GM19467 (cell line): ENCODE measurements at regions not wholly inside any gene's neighbourhood (a gene's known extent, or its start where the extent isn't known, plus 50 kb on each side); places are given as distances from the start of the nearest gene placed in this dataset.
"Not testable (repeated sequence)": the region's sequence is repeated elsewhere in the genome, so short reads cannot be mapped to it uniquely, and the experiment has no call there.

Source experiments
- ATAC-seq: cut with Tn5 transposase; IDR thresholded peaks from one replicate; pipeline ENCODE4 v1.9.1; 2021; ENCODE audit warnings: mild to moderate bottlenecking, moderate library complexity; ENCODE audit not compliant: unreplicated experiment

DNA sequence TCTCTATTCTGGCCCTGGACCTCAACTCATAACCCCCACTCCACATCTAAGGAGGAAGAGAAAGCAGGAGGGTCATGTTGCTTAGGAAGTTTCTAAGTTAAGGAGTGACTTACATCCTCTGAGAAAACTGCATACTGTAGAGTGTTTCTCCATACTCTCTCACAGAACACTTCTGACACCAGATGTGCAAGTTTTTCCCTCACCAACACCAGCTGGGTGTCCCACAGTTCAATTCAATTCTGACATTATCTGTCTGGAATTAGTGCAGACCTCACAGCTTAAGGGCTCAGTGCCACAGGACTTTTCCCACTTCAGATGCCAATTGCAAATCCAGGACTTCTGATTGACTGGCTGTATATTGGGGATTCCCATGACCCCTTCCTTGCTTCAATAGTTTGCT is 89.0 kb upstream of the SFRP2 start:
- ATAC-seq, result no peak

DNA sequence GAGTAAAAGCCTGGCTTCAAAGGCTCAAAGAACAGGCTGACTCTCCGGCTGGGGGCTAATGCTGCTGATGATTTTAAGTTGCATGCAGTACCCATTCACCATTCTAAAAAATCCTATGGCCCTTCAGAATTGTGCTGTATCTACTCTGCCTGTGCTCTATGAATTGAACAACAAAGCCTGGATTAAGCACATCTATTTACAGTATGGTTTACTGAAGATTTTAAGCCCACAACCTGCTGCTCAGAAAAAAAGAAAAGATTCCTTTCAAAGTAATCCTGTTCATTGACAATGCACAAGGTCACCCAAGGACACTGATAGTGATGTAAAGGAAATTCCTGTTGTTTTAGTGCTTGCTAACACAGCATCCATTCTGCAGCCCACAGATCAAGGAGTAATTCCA is 84.9 kb upstream of the SFRP2 start:
- ATAC-seq, result no peak

DNA sequence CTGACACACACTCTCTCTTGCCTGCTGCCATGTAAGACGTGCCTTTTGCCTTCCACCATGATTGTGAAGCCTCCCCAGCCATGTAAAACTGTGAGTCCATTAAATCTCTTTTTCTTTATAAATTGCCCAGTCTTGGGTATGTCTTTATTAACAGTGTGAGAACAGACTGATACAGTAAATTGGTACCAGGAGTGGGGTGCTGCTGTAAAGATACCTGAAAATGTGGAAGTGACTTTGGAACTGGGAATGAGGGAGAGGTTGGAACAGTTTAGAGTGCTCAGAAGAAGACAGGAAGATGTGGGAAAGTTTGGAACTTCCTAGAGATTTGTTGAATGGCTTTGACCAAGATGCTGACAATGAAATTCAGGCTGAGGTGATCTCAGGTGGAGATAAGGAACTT is 77.9 kb upstream of the SFRP2 start:
- not testable (repeated sequence) for ATAC-seq

DNA sequence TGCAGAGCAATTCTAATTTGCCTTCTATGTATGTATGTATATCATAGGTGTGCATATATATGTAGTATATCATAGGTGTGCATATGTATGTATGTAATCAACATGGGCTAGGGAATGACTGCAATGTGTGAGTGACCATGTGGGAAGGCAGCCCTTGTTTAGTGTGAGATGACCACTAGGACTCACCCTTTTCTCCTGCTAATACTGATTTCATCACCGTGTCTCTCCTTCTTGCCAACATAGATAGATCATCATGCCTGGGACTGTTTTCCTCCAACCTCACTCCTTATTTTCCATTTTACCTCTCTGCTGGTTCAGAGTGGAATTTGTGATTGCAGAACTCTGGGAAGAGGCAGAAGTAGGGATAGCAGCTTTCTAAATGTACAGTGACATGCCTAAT is 63.6 kb upstream of the SFRP2 start:
- ATAC-seq, result no peak

DNA sequence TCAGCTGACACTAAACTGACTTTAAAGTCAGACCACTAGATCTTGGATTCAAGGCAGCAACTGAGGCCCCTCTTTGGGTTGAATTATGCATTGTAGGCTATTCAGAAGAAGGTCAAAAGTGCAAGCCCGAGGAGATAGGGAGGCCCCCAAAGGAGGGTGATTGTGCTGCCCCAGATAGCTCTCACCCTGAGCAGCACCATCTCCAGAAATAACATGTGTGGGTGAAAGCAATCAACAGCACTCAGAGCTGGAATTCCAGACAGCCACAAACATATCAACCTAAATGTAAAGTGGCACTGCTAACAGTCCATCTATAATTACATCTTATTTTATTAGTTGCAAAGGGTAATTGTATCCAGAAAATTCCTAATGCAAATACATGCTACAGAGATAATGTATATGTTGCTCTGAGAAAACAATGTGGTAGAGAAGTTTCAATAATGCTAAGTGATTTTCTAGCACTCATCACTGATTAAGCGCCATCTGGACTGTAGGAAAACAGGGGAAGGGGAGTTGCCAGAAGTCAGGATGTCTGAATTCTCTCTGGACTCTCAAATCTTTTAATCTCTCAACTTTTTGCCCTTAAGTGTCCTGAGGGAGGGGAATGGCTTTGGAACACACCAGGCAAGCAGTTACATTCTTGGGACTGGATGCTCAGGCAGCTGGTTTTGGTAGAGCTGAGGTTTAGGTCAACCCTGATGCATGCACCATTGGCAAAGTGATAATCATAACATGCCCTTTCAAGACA is 61.8 kb upstream of the SFRP2 start:
- ATAC-seq, result no peak

DNA sequence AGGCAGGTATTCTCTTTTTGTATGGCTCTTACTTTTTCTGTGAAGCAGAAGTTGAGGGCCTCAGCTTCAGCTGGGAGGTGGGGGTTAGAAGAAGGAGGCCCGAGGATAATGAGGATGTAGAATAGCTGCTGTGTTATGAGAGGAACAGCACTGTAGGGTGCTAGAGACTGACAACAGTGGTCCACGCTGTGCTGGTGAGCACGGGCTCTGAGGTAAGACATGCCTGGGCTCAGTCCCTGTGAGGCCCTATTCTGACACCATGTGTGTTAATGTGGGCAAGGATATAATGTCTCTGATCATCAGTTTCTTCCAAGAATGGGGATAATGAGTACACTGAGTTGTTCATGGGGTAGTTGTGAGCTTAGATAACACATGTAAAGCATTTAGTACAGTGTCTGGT is 55.3 kb upstream of the SFRP2 start:
- no peak for ATAC-seq
